ENCODE measurements at regions not wholly inside any gene's neighbourhood (a gene's known extent, or its start where the extent isn't known, plus 50 kb on each side); places are given as distances from the start of the nearest gene placed in this dataset.

GRCh38 chr3:80807577-80807976, 953.9 kb downstream of the GBE1 start:
- 7 to 26% methylated on average over 4 of the region's 4 CpGs for WGBS, 2 donors
- no peaks in the 10 kb centered on the region for H3K4me1 ChIP-seq (ENCODE audit: control insufficient read depth in 1 of 2, insufficient read depth in 2 of 2, low read length in 2 of 2)
- no peak overlapping the region for H3K27ac ChIP-seq (ENCODE audit: low read depth in 1 of 2, low read length in 2 of 2)
- ATAC-seq (ENCODE audit: low FRiP score) (no peak), DNase-seq (no peak)
- H3K9me3 ChIP-seq (ENCODE audit: control insufficient read depth, low read length) = no peaks in the 10 kb centered on the region
- intact Hi-C loops (cut with DNase I) = no loop called here
- no peaks in the 10 kb centered on the region for H3K36me3 ChIP-seq (ENCODE audit: control insufficient read depth in 1 of 2, insufficient read depth in 2 of 2, low read length in 1 of 2)
- no peak overlapping the region for H3K4me3 ChIP-seq (ENCODE audit: low read length in 2 of 2)
- H3K27me3 ChIP-seq (ENCODE audit: control insufficient read depth in 1 of 2, insufficient read depth in 2 of 2, low read length in 1 of 2) = no peaks in the 10 kb centered on the region

DNA sequence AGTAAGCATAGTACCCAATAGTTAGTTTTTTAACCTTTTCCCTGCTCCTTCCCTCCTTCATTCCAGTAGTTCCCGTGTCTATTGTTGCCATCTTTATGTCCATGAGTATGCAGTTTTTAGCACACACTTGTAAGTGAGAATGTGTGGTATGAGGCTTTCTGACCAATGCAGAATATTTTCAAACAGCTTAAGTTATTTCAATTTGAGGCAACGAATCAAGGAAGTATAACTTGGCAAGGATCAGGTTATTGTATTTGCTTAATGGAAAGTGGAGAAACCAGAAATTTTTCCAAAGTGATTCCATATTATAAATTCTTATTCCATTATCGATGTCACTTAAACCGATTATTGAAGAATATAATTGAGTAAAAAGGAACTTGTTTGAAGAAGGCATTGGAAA, 954.8 kb downstream of the GBE1 start:
- Histone ChIP-seq H3K36me3 (ENCODE audit: control insufficient read depth in 1 of 2, insufficient read depth in 2 of 2, low read length in 1 of 2) (no peaks in the 10 kb centered on the region), H3K27me3 (ENCODE audit: control insufficient read depth in 1 of 2, insufficient read depth in 2 of 2, low read length in 1 of 2) (no peaks in the 10 kb centered on the region), H3K4me1 (ENCODE audit: control insufficient read depth in 1 of 2, insufficient read depth in 2 of 2, low read length in 2 of 2) (no peaks in the 10 kb centered on the region), H3K4me3 (ENCODE audit: low read length in 2 of 2) (no peak overlapping the region), H3K9me3 (ENCODE audit: control insufficient read depth, low read length) (no peaks in the 10 kb centered on the region), H3K27ac (ENCODE audit: low read depth in 1 of 2, low read length in 2 of 2) (no peak overlapping the region)
- ATAC-seq (ENCODE audit: low FRiP score) = no peak
- no peak for DNase-seq
- 33 to 44% methylated on average over 4 of the region's 4 CpGs for WGBS, 2 donors
- intact Hi-C loops (cut with DNase I) = no loop called here

GRCh38 chr3:80788914-80789313, 972.5 kb downstream of the GBE1 start:
- no peak for ATAC-seq (ENCODE audit: low FRiP score)
- WGBS, 2 donors = 98% methylated on average over 2 of the region's 2 CpGs
- no peak overlapping the region for H3K27ac ChIP-seq (ENCODE audit: low read depth in 1 of 2, low read length in 2 of 2)
- H3K4me1 ChIP-seq (ENCODE audit: control insufficient read depth in 1 of 2, insufficient read depth in 2 of 2, low read length in 2 of 2) = no peaks in the 10 kb centered on the region
- no peak overlapping the region for H3K4me3 ChIP-seq (ENCODE audit: low read length in 2 of 2)
- intact Hi-C loops (cut with DNase I) = no loop called here
- H3K27me3 ChIP-seq (ENCODE audit: control insufficient read depth in 1 of 2, insufficient read depth in 2 of 2, low read length in 1 of 2) = no peaks in the 10 kb centered on the region
- H3K9me3 ChIP-seq (ENCODE audit: control insufficient read depth, low read length) = no peaks in the 10 kb centered on the region
- no peak for DNase-seq
- H3K36me3 ChIP-seq (ENCODE audit: control insufficient read depth in 1 of 2, insufficient read depth in 2 of 2, low read length in 1 of 2) = no peaks in the 10 kb centered on the region

- DNase-seq (no peak), ATAC-seq (ENCODE audit: low FRiP score) (no peak)
- intact Hi-C loops (cut with DNase I) = no loop called here
- no peaks in the 10 kb centered on the region for H3K27me3 ChIP-seq (ENCODE audit: control insufficient read depth in 1 of 2, insufficient read depth in 2 of 2, low read length in 1 of 2)
- no peak overlapping the region for H3K27ac ChIP-seq (ENCODE audit: low read depth in 1 of 2, low read length in 2 of 2)
- H3K9me3 ChIP-seq (ENCODE audit: control insufficient read depth, low read length) = no peaks in the 10 kb centered on the region
- no peaks in the 10 kb centered on the region for H3K36me3 ChIP-seq (ENCODE audit: control insufficient read depth in 1 of 2, insufficient read depth in 2 of 2, low read length in 1 of 2)
- no peak overlapping the region for H3K4me3 ChIP-seq (ENCODE audit: low read length in 2 of 2)
- H3K4me1 ChIP-seq (ENCODE audit: control insufficient read depth in 1 of 2, insufficient read depth in 2 of 2, low read length in 2 of 2) = no peaks in the 10 kb centered on the region
- WGBS, 2 donors = 58 to 67% methylated on average over 1 of the region's 1 CpG
Measured at GRCh38 chr3:80785875-80786274, 975.6 kb downstream of the GBE1 start.

DNA sequence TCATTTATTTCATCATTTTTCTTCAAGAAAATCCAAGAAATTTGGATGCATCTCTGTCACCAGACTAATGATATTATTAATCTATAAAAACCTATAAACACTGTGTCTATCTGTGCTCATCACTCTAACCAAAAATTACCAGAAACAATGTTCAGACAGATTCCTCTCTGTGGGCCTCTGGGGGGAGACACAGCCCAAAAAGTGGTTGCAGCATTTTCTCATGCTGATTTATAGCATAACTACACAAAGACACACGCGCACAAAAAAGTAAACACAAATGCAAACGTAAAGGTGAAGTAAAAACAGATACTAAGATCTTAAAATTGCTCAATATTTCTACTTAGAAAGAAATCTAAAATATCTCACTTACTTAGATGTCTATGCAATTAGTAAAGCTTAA, 976.0 kb downstream of the GBE1 start:
- no peak overlapping the region for H3K4me3 ChIP-seq (ENCODE audit: low read length in 2 of 2)
- intact Hi-C loops (cut with DNase I) = no loop called here
- no peaks in the 10 kb centered on the region for H3K9me3 ChIP-seq (ENCODE audit: control insufficient read depth, low read length)
- H3K27ac ChIP-seq (ENCODE audit: low read depth in 1 of 2, low read length in 2 of 2) = no peak overlapping the region
- 14 to 25% methylated on average over 3 of the region's 3 CpGs for WGBS, 2 donors
- H3K27me3 ChIP-seq (ENCODE audit: control insufficient read depth in 1 of 2, insufficient read depth in 2 of 2, low read length in 1 of 2) = no peaks in the 10 kb centered on the region
- ATAC-seq (ENCODE audit: low FRiP score) (no peak), DNase-seq (no peak)
- H3K4me1 ChIP-seq (ENCODE audit: control insufficient read depth in 1 of 2, insufficient read depth in 2 of 2, low read length in 2 of 2) = no peaks in the 10 kb centered on the region
- no peaks in the 10 kb centered on the region for H3K36me3 ChIP-seq (ENCODE audit: control insufficient read depth in 1 of 2, insufficient read depth in 2 of 2, low read length in 1 of 2)

DNA sequence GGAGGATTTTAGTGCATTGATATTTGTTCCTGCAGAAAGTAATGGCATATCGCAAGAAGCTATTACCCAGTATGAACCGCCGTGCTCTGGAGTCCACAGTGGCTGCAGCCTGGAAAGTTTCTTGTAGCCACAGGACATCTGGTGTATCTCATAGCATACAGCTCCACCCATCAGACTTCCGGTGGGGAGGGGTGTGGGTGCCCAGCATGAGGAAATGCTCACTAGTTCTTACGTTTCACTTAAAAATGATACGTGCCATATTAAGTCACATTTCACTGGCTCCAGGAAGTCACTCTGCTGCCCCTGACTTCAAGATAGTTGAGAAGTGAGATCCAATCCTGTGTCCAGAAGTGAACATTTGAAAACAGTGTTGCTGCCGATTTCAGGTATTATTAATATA, 990.4 kb downstream of the GBE1 start:
- no peaks in the 10 kb centered on the region for H3K36me3 ChIP-seq (ENCODE audit: control insufficient read depth in 1 of 2, insufficient read depth in 2 of 2, low read length in 1 of 2)
- no peak overlapping the region for H3K4me3 ChIP-seq (ENCODE audit: low read length in 2 of 2)
- no peak for ATAC-seq (ENCODE audit: low FRiP score)
- H3K4me1 ChIP-seq (ENCODE audit: control insufficient read depth in 1 of 2, insufficient read depth in 2 of 2, low read length in 2 of 2) = no peaks in the 10 kb centered on the region
- H3K27ac ChIP-seq (ENCODE audit: low read depth in 1 of 2, low read length in 2 of 2) = no peak overlapping the region
- H3K27me3 ChIP-seq (ENCODE audit: control insufficient read depth in 1 of 2, insufficient read depth in 2 of 2, low read length in 1 of 2) = no peaks in the 10 kb centered on the region
- H3K9me3 ChIP-seq (ENCODE audit: control insufficient read depth, low read length) = no peaks in the 10 kb centered on the region
- WGBS, 2 donors = 44 to 56% methylated on average over 7 of the region's 7 CpGs
- intact Hi-C loops (cut with DNase I) = no loop called here
- DNase-seq = no peak

DNA sequence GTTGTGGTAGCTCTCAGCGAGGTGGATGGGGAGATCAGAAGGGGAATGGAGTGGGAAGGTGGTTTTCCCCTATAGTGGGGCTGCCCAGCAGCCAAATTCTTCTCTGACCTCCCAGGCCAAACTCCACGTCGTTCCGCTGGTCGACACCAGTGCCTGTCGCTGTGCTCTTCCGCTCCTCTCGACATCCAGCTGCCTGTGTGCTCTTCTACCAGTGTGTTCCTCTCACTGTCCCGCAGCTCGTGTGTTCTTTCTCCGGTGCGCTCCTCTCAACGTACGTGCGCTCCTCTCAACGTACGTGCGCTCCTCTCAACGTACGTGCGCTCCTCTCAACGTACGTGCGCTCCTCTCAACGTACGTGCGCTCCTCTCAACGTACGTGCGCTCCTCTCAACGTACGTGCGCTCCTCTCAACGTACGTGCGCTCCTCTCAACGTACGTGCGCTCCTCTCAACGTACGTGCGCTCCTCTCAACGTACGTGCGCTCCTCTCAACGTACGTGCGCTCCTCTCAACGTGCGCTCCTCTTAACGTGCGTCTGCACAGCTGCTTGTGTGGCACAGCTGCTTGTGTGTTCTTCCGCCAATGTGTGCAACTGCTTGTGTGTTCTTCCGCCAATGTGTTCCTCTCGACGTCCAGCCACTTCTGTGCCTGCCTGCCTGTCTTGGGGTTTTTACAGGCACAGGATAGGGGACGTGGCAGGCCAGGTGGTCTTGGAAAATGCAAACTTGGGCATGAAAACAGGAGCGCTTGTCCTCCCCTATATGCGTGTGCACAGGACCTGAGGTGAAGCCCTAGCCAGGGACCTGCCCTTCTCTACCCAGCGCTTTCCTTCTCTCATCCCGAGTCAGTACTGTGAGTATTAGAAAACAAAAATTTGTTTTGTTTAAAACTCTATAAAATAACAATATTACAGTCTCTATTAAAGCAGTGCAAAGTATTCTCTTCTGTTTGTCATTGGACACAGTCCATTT, 991.1 kb downstream of the GBE1 start:
- no peaks in the 10 kb centered on the region for H3K4me1 ChIP-seq (ENCODE audit: control insufficient read depth in 1 of 2, insufficient read depth in 2 of 2, low read length in 2 of 2)
- no peak for ATAC-seq (ENCODE audit: low FRiP score)
- no peaks in the 10 kb centered on the region for H3K36me3 ChIP-seq (ENCODE audit: control insufficient read depth in 1 of 2, insufficient read depth in 2 of 2, low read length in 1 of 2)
- no peak overlapping the region for H3K4me3 ChIP-seq (ENCODE audit: low read length in 2 of 2)
- no peak for DNase-seq
- no peaks in the 10 kb centered on the region for H3K9me3 ChIP-seq (ENCODE audit: control insufficient read depth, low read length)
- intact Hi-C loops (cut with DNase I) = no loop called here
- H3K27me3 ChIP-seq (ENCODE audit: control insufficient read depth in 1 of 2, insufficient read depth in 2 of 2, low read length in 1 of 2) = no peaks in the 10 kb centered on the region
- WGBS, 2 donors = 93% methylated on average over 43 to 50 of the region's 61 CpGs
- H3K27ac ChIP-seq (ENCODE audit: low read depth in 1 of 2, low read length in 2 of 2) = no peak overlapping the region

- H3K27ac ChIP-seq (ENCODE audit: low read depth in 1 of 2, low read length in 2 of 2) = no peak overlapping the region
- no peaks in the 10 kb centered on the region for H3K27me3 ChIP-seq (ENCODE audit: control insufficient read depth in 1 of 2, insufficient read depth in 2 of 2, low read length in 1 of 2)
- intact Hi-C loops (cut with DNase I) = no loop called here
- WGBS, 2 donors = 93 to 94% methylated on average over 12 of the region's 12 CpGs
- no peaks in the 10 kb centered on the region for H3K36me3 ChIP-seq (ENCODE audit: control insufficient read depth in 1 of 2, insufficient read depth in 2 of 2, low read length in 1 of 2)
- ATAC-seq (ENCODE audit: low FRiP score) (no peak), DNase-seq (peak in 1 of 2 donors; percentile 70)
- no peaks in the 10 kb centered on the region for H3K4me1 ChIP-seq (ENCODE audit: control insufficient read depth in 1 of 2, insufficient read depth in 2 of 2, low read length in 2 of 2)
- no peaks in the 10 kb centered on the region for H3K9me3 ChIP-seq (ENCODE audit: control insufficient read depth, low read length)
- no peak overlapping the region for H3K4me3 ChIP-seq (ENCODE audit: low read length in 2 of 2)
Measured at GRCh38 chr3:80769683-80770082, 991.8 kb downstream of the GBE1 start.

- Histone ChIP-seq H3K9me3 (ENCODE audit: control insufficient read depth, low read length) (no peaks in the 10 kb centered on the region), H3K36me3 (ENCODE audit: control insufficient read depth in 1 of 2, insufficient read depth in 2 of 2, low read length in 1 of 2) (no peaks in the 10 kb centered on the region), H3K27me3 (ENCODE audit: control insufficient read depth in 1 of 2, insufficient read depth in 2 of 2, low read length in 1 of 2) (no peaks in the 10 kb centered on the region), H3K4me3 (ENCODE audit: low read length in 2 of 2) (no peak overlapping the region), H3K27ac (ENCODE audit: low read depth in 1 of 2, low read length in 2 of 2) (no peak overlapping the region), H3K4me1 (ENCODE audit: control insufficient read depth in 1 of 2, insufficient read depth in 2 of 2, low read length in 2 of 2) (no peaks in the 10 kb centered on the region)
- 13 to 17% methylated on average over 4 of the region's 4 CpGs for WGBS, 2 donors
- intact Hi-C loops (cut with DNase I) = no loop called here
- ATAC-seq (ENCODE audit: low FRiP score) (no peak), DNase-seq (no peak)
Measured at GRCh38 chr3:80767604-80768003, 993.8 kb downstream of the GBE1 start.

Measured in aorta (tissue), 5 donors.